ENCODE measurements at regions not wholly inside any gene's neighbourhood (a gene's known extent, or its start where the extent isn't known, plus 50 kb on each side); places are given as distances from the start of the nearest gene placed in this dataset.
"Not testable (repeated sequence)": the region's sequence is repeated elsewhere in the genome, so short reads cannot be mapped to it uniquely, and the experiment has no call there.

DNA sequence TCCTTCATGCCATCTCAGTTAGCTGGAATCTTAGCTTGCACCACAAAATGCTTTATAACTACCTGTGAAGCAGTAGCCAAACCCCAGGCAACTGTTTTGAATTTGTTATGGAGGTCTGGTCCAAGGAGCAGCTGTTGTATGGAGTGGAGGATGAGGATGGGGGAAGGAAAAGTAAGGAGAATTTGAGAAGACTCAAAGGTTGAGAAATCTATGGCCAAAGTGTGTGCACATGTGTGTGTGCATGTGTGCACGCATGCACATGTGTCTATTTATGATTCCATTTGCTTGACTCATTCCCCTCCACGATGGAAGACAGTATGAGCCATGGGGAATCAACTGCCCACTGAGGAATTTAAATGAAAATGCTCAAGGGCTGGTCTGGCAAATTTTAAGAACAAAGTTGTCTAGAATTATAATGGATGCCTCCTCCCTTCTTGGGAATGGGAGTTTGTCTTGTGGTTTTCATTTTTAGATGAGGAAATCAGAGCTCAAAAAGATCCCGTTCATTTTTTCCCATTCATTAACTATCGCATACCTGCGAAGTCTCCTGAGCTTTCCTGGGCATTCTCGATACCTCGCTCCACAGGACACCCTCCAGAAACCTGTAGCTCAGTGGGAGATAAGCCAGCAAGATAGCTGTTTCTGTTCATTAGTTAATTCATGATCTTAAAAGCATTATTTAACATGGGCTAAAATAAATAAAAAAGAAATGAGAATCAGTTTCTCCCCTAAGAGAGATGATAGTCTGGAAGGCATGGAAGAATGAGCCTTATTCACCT is 152.3 kb upstream of the NEDD9 start:
- no peak for DNase-seq (ENCODE audit: low read depth)

DNA sequence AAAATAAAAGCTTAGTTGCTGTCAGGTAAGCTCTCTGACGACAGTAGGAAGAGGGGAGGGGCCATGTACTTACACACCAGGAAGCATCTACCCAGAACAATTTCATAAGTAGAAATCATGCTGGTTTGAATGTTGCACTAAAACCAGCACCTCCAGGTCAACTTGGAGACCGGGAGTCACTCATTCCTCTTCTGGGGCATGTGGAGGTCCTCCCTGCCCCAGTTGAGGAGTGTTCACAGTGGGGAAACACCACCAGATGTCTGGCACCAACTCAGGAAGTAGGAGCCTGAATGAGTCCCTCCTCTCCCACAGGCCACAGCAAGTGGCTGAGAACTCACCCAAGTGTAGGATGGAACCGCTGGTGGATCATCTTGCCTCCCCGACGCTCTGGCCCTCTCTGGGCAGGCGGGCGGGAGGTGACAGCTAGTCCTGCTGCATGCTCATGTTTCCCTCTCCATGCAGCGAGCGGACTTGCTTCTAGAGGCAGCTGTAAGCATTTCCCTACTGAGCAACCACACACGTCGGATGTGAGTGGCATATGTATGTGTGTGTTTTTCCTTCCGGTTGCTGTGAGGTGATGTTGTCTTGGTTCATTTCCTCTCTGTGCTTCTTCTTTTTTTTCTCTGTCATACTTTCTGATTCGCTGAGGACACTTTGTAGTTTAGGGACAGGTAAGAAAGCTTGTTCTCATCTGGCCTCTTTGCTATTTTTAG is 149.5 kb upstream of the NEDD9 start:
- DNase-seq (ENCODE audit: low read depth) = no peak

- no peak for DNase-seq (ENCODE audit: low read depth)
Observed at GRCh38 chr6:11380969-11381744, 148.7 kb upstream of the NEDD9 start.

DNA sequence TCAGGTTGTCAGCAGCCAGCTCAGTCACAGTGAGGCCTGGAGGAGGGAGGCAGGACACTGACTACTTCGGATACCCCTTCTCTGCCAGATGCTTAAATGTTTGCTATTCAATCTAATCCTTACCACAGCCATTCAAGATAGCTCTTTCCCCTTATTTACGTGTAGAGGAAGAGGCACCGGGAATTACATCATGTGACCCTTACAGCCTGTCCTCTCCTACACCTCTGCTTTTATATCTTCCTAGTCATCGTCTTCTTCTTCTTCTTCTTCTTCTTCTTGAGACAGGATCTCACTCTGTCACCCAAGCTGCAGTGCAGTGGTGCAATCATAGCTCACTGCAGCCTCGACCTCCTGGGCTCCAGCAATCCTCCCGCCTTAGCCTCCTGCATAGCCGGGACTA is 148.1 kb upstream of the NEDD9 start:
- DNase-seq (ENCODE audit: low read depth) = no peak

DNA sequence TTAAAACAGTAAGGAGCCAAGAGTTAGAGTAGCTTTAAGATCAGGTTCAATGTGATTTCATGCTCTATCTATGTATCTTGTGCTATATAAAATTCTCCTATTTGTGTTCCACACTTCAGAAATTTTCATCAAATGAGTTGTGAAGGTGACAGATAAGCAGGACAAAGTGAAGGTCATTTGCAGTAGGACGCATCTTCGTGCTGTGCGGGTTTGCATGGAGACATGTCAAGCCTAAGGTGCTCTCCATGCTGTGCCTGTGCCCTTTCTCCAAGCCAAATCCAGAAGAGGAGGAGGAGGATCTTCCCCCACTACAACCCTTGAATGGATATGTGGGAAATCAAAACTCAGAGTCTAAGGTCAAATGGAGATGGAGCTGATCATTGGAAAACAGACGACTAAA is 147.3 kb upstream of the NEDD9 start:
- DNase-seq (ENCODE audit: low read depth) = no peak

DNA sequence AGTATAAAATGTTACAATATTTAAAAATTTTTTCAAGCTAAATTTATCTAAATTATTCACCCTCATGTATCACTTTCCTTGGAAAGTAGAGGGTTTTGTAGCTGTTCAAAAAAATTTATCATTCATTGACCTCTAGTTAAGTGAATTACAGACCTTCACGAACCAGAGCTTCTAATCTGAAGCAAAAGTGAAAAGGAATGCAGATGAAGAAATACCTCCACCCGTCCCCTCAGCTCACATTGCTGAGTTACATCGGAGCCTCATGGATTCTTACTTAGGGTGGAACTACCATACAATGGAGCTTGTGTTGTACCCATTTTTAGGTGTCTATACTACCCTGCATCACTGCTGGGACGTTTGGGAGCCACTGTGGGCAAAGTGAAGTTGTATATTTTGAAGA is 146.2 kb upstream of the NEDD9 start:
- no peak for DNase-seq (ENCODE audit: low read depth)

GRCh38 chr6:11374036-11375010 is 141.9 kb upstream of the NEDD9 start:
- DNase-seq (ENCODE audit: low read depth) = no peak

- no peak for DNase-seq (ENCODE audit: low read depth)
Observed at GRCh38 chr6:11373208-11373607, 140.7 kb upstream of the NEDD9 start.

DNA sequence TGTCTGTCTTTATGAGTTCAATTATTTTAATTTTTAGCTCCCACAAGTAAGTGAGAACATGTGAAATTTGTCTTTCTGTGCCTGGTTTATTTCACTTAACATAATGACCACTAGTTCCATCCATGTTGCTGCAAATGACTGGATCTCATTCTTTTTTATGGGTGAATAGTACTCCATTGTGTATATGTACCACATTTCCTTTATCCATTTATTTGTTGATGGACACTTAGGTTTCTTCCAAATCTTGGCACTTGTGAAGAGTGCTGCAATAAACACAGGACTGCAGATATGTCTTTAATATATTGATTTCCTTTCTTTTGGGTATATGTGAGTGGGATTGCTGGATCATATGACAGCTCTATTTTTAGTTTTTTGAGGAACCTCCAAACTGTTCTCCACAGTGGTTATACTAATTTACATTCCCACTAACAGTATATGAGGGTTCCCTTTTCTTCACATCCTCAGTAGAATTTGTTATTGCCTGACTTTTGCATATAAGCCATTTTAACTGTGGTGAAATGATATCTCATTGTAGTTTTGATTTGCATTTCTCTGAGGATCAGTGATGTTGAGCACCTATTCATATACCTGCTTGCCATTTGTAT is 139.8 kb upstream of the NEDD9 start:
- not testable (repeated sequence) for DNase-seq (ENCODE audit: low read depth)

- DNase-seq (ENCODE audit: low read depth) = no peak
Observed at GRCh38 chr6:11370191-11371018, 137.9 kb upstream of the NEDD9 start.

GRCh38 chr6:11368760-11369159 is 136.3 kb upstream of the NEDD9 start:
- no peak for DNase-seq (ENCODE audit: low read depth)

- DNase-seq (ENCODE audit: low read depth) = no peak
Observed at GRCh38 chr6:11368264-11368663, 135.8 kb upstream of the NEDD9 start.

DNA sequence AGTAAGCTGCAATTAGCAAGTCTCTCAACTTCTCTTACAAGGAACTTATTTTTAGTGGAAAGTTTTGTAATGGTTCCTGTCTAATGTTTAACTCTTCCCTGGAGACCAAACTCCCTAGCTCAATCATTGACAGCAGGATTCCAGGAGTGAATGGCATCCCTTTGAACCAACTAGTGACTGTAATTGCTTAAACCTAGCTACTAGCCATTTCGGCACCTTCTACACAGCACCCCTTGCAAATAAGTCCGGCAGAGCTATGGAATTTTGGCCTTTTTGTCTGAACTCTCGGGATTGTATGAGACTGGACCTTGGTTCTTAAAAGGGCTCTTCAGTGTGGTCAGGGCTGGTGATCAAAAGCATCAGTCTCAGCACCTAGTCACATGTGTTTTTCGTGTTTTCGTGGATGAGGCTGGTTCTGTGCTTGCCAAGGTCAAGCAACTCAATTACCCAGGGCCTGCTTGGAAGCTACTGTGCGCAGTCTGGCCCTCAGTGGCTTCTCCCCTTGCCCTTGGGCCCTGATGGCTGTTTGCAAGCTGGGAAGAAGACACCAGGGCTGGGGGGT is 135.3 kb upstream of the NEDD9 start:
- DNase-seq (ENCODE audit: low read depth) = no peak

DNA sequence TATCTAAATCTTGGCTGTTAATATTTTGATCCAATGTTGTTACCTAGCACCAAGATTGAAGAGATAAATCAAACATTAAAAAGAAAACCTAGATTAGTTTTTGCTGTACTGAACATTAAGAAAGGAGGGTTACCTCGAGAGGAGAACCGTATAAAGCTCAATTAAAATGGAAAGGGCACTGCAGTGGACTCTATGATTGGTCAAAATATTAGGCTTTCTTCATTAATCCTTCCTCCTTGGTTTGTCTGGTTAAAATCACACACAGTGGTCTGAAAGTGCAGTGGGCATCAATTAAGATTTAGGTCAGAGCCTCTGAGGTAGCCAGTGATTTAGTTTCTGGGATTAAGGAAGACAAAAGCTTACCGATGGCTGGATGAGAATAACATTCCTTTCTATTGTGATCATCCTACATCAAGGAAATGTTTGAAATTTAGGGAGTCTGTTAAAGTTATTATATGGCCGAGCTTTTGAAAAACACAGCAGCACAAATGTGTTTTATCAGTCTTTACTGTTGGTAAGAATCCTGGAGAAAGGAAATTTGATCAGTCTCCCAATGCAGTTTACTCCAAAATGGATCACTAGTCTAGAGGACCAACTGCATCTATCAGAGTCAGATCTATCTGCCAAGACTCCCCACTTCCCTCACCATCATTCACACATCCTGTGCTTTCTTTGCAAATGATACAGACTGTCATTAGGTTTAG is 134.6 kb upstream of the NEDD9 start:
- DNase-seq (ENCODE audit: low read depth) = no peak

DNA sequence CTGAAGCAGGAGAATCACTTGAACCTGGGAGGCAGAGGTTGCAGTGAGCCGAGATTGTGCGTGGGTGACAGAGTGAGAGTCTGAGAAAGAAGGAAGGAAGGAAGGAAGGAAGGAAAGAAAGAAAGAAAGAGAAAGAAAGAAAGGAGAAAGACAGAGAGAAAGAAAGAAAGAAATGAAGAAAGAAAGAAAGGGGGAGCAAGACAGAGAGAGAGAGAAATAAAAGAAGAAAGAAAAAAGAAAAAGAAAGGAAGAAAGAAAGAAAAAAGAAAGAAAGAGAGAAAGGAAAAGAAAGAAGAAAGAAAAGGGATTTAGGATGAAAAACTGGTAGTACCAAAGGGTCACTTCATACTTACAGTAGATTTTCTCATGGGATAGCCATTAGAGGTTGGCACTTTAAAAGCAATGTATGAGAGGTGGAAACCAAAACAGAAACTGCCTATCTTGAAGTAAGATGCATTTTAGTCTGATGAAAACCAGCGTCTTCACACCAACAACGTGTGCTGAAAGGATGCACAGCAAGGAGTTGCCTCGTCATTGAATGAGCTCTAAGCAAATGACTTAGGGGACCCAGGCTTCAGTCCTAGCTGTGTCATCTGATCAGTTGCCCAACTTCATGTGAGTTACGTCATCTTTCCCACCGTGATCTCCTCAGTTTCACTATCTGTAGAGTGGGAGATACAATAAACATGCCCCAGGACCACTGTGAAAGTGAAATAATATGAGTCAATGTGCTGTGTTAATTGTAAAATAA is 133.9 kb upstream of the NEDD9 start:
- no peak for DNase-seq (ENCODE audit: low read depth)

GRCh38 chr6:11364971-11365397 is 132.5 kb upstream of the NEDD9 start:
- DNase-seq (ENCODE audit: low read depth) = no peak

- no peak for DNase-seq (ENCODE audit: low read depth)
Observed at GRCh38 chr6:11363881-11364576, 131.6 kb upstream of the NEDD9 start.

- no peak for DNase-seq (ENCODE audit: low read depth)
Observed at GRCh38 chr6:11362564-11362963, 130.1 kb upstream of the NEDD9 start.
